Ovary (tissue), 3 donors: ENCODE measurements at regions not wholly inside any gene's neighbourhood (a gene's known extent, or its start where the extent isn't known, plus 50 kb on each side); places are given as distances from the start of the nearest gene placed in this dataset.

Experiments used
- POLR2A ChIP-seq: fragments of 450-650 bp; IDR thresholded peaks from one replicate; pipeline ENCODE4 v1.6.1; 2017; ENCODE audit warnings: antibody characterized with exemption, mild to moderate bottlenecking, moderate library complexity
- TF ChIP-seq, protein P1 (sequence below), 3 donors: fragments of 450-650 bp in 2 of 3; fragments of 200-600 bp in 1 of 3; IDR thresholded peaks; one replicate each; pipeline versions ENCODE4 v1.5.1 to v1.8.0; 2016 to 2022; ENCODE audit warnings: antibody characterized with exemption in 3 of 3, mild to moderate bottlenecking in 1 of 3
- donor health status: DM: no; HTN: no; CAD: no.

DNA sequence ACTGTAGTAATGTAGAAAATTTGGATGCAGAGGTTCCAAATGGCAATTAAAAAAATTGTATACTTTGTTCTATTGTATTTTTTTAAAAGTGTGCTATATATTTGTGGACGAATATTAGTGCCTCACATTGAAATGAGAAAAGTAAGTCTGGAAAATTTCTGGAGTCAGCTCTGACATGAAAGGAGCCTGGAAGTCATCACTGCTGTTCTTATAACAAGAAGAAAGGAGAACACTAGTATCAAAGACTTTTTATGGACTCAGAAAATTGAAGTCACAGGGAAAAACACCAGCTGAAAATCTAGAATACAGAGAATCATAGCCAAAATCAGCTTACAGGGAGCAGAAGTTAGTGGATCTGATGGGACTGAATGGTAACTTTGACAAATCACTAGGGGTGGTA lies 1450.7 kb upstream of the SPRY2 start:
- TF ChIP-seq, protein P1, sequence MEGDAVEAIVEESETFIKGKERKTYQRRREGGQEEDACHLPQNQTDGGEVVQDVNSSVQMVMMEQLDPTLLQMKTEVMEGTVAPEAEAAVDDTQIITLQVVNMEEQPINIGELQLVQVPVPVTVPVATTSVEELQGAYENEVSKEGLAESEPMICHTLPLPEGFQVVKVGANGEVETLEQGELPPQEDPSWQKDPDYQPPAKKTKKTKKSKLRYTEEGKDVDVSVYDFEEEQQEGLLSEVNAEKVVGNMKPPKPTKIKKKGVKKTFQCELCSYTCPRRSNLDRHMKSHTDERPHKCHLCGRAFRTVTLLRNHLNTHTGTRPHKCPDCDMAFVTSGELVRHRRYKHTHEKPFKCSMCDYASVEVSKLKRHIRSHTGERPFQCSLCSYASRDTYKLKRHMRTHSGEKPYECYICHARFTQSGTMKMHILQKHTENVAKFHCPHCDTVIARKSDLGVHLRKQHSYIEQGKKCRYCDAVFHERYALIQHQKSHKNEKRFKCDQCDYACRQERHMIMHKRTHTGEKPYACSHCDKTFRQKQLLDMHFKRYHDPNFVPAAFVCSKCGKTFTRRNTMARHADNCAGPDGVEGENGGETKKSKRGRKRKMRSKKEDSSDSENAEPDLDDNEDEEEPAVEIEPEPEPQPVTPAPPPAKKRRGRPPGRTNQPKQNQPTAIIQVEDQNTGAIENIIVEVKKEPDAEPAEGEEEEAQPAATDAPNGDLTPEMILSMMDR (IDR thresholded peaks at IDR 0.05) = no peak
- no peak for TF ChIP-seq POLR2A
